Suppressor macrophage (primary cell): ENCODE measurements at regions not wholly inside any gene's neighbourhood (a gene's known extent, or its start where the extent isn't known, plus 50 kb on each side); places are given as distances from the start of the nearest gene placed in this dataset.
A peak's percentile ranks its signal among the peaks of the same experiment; 100 is the strongest.

Experiments
- DNase-seq, 4 experiments: peaks; one replicate each; pipeline ENCODE4 v3.0.0-alpha.2; 2020 to 2022

GRCh38 chr2:45248214-45248613 is 239.0 kb upstream of the SIX2 start:
- DNase-seq, result no peak

- DNase-seq, result no peak
Observed at GRCh38 chr2:45244928-45245327, 235.7 kb upstream of the SIX2 start.

GRCh38 chr2:45242161-45242741 is 233.0 kb upstream of the SIX2 start:
- peak in 2 of 4 experiments; percentile 16 to 19 for DNase-seq

GRCh38 chr2:45241061-45241561 is 231.9 kb upstream of the SIX2 start:
- no peak for DNase-seq

- no peak for DNase-seq
Observed at GRCh38 chr2:45237850-45238542, 228.7 kb upstream of the SIX2 start.

- DNase-seq, result no peak
Observed at GRCh38 chr2:45237128-45237527, 227.9 kb upstream of the SIX2 start.

- DNase-seq, result no peak
Observed at GRCh38 chr2:45236268-45236667, 227.0 kb upstream of the SIX2 start.

GRCh38 chr2:45233301-45233700 is 224.0 kb upstream of the SIX2 start:
- DNase-seq, result no peak

- DNase-seq, result peak; percentile 11 to 50 (median 37)
Observed at GRCh38 chr2:45232818-45233217, 223.6 kb upstream of the SIX2 start.

- DNase-seq, result no peak
Observed at GRCh38 chr2:45229411-45229810, 220.2 kb upstream of the SIX2 start.

- DNase-seq, result no peak
Observed at GRCh38 chr2:45227347-45227746, 218.1 kb upstream of the SIX2 start.

- DNase-seq, result no peak
Observed at GRCh38 chr2:45224993-45225380, 215.7 kb upstream of the SIX2 start.

- DNase-seq, result no peak
Observed at GRCh38 chr2:45224321-45224992, 215.2 kb upstream of the SIX2 start.

GRCh38 chr2:45223531-45223930 is 214.3 kb upstream of the SIX2 start:
- DNase-seq, result no peak

- no peak for DNase-seq
Observed at GRCh38 chr2:45220227-45220626, 211.0 kb upstream of the SIX2 start.

GRCh38 chr2:45218931-45219339 is 209.7 kb upstream of the SIX2 start:
- no peak for DNase-seq

GRCh38 chr2:45218297-45218696 is 209.0 kb upstream of the SIX2 start:
- DNase-seq, result no peak

GRCh38 chr2:45216118-45216517 is 206.9 kb upstream of the SIX2 start:
- DNase-seq, result no peak

GRCh38 chr2:45214550-45214949 is 205.3 kb upstream of the SIX2 start:
- no peak for DNase-seq

- no peak for DNase-seq
Observed at GRCh38 chr2:45212953-45213635, 203.8 kb upstream of the SIX2 start.

GRCh38 chr2:45211636-45212035 is 202.4 kb upstream of the SIX2 start:
- DNase-seq, result no peak

GRCh38 chr2:45210462-45211195 is 201.4 kb upstream of the SIX2 start:
- DNase-seq, result peak in 1 of 4 experiments; percentile 16

- no peak for DNase-seq
Observed at GRCh38 chr2:45209875-45210274, 200.6 kb upstream of the SIX2 start.
